BJ (cell line): ENCODE measurements at regions not wholly inside any gene's neighbourhood (a gene's known extent, or its start where the extent isn't known, plus 50 kb on each side); places are given as distances from the start of the nearest gene placed in this dataset.

ENCODE experiments used
- CTCF ChIA-PET: fragments of 350-600 bp; formaldehyde crosslinking; extraction: SDS; loops from one replicate; lab custom pipeline; 2021; ENCODE audit warnings: antibody characterized with exemption, inconsistent platforms; lab: Yijun Ruan, JAX
- POLR2A ChIA-PET: fragments of 300-600 bp; sonication (Branson Sonifier 250); formaldehyde crosslinking; extraction: SDS; loops from one replicate; lab custom pipeline; 2021; ENCODE audit warnings: antibody characterized with exemption; lab: Charles Lee
- DNase-seq: peaks from one replicate; pipeline ENCODE4 v3.0.0-alpha.2; 2011; ENCODE audit warnings: low read depth
- H3K27me3 ChIP-seq: 2 replicates; pipeline ENCODE4 v1.6.0; 2011; ENCODE audit warnings: low read length; ENCODE audit not compliant: control insufficient read depth, insufficient read depth
- H3K36me3 ChIP-seq: 2 replicates; pipeline ENCODE4 v1.5.1; 2011; ENCODE audit warnings: low read length; ENCODE audit not compliant: control insufficient read depth, insufficient read depth
- H3K4me3 ChIP-seq: 2 replicates; pipeline ENCODE4 v1.5.1; 2011; ENCODE audit warnings: low read depth, mild to moderate bottlenecking, control low read depth, low read length
- CTCF ChIP-seq: IDR thresholded peaks from 2 replicates; pipeline ENCODE4 v1.5.1; 2011; ENCODE audit warnings: low read depth, mild to moderate bottlenecking, control low read depth, inconsistent platforms, low read length, moderate library complexity; ENCODE audit not compliant: insufficient read depth

GRCh38 chr22:27022896-27023361 lies 365.5 kb downstream of the MIAT start:
- DNase-seq, result no peak
- Histone ChIP-seq H3K36me3 (no peaks in the 10 kb centered on the region), H3K4me3 (no peak overlapping the region), H3K27me3 (peaks cover 4% of the 10 kb centered on the region)
- CTCF ChIA-PET, result no interaction called here
- TF ChIP-seq CTCF, result no peak
- POLR2A ChIA-PET, result no interaction called here

GRCh38 chr22:27023591-27023990 lies 366.2 kb downstream of the MIAT start:
- POLR2A ChIA-PET, result no interaction called here
- CTCF ChIA-PET, result no interaction called here
- H3K36me3 ChIP-seq, result no peaks in the 10 kb centered on the region
- no peak for TF ChIP-seq CTCF
- H3K4me3 ChIP-seq, result no peak overlapping the region
- DNase-seq, result no peak
- peaks cover 4% of the 10 kb centered on the region for H3K27me3 ChIP-seq

GRCh38 chr22:27024982-27025381 lies 367.6 kb downstream of the MIAT start:
- Histone ChIP-seq H3K4me3 (no peak overlapping the region), H3K36me3 (no peaks in the 10 kb centered on the region), H3K27me3 (peaks cover 4% of the 10 kb centered on the region)
- no peak for DNase-seq
- ChIA-PET CTCF (no interaction called here), POLR2A (no interaction called here)
- TF ChIP-seq CTCF, result no peak

- no peak for TF ChIP-seq CTCF
- DNase-seq, result no peak
- Histone ChIP-seq H3K4me3 (no peak overlapping the region), H3K36me3 (no peaks in the 10 kb centered on the region), H3K27me3 (peaks cover 5% of the 10 kb centered on the region)
- ChIA-PET CTCF (interaction anchor here (1.7 kb wide), 1 partner anchor 17 kb away, joined by 5 read pairs; no protein-coding TSS in a partner anchor), POLR2A (no interaction called here)
Observed at GRCh38 chr22:27028093-27028492, 370.7 kb downstream of the MIAT start.

- TF ChIP-seq CTCF, result no peak
- DNase-seq, result no peak
- Histone ChIP-seq H3K4me3 (no peak overlapping the region), H3K36me3 (no peaks in the 10 kb centered on the region), H3K27me3 (peaks cover 7% of the 10 kb centered on the region)
- ChIA-PET POLR2A (no interaction called here), CTCF (no interaction called here)
Observed at GRCh38 chr22:27029584-27030130, 372.3 kb downstream of the MIAT start.
